CD4-positive, alpha-beta T cell treated with Interleukin-21 for 1 hour (primary cell): ENCODE measurements at regions not wholly inside any gene's neighbourhood (a gene's known extent, or its start where the extent isn't known, plus 50 kb on each side); places are given as distances from the start of the nearest gene placed in this dataset.
"Not testable (repeated sequence)": the region's sequence is repeated elsewhere in the genome, so short reads cannot be mapped to it uniquely, and the experiment has no call there.

ENCODE experiments used
- DNase-seq: peaks from one replicate; pipeline ENCODE4 v3.0.0-alpha.2; 2020

DNA sequence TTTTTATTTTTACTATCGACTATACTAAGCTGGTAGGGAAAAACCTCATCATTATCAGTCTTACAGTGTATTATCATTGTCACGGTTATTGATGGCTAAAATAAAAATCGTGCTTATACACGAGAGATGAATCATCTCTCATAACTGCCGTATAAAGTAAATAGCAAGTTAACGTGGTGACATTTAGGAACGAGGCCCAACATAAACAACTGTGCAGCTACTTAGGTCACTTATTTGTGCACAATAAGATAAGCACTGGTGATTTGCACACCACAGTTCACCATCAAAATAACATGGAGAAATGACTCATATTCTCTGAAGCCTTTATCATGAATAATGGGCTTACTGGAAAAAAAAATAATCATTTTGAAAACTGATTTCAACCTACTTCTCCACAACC, 482.0 kb upstream of the TENM3 start:
- no peak for DNase-seq

DNA sequence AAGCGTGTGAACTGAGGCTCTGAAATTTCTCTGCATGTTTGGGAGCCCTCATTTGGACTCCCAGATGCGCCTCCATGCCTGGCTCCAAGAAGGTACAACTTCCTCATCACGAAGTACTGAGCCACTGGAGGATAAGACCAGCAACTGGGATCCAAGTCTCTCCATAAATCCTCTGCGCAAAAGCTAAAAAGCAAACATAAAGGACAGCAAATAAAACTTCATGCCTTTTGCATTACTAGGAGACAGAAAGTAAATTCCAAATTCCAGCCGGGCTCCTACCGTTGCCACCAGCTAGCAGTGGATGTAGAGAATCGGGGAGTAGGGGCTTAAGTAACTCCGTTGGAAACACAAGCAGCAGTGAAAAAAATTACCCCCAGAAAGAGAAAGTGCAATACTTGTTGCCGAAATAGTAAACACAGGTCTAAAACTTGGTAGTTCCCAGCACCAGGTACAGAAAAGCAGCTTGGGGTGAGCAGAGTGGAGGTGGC, 477.1 kb upstream of the TENM3 start:
- DNase-seq, result no peak

DNA sequence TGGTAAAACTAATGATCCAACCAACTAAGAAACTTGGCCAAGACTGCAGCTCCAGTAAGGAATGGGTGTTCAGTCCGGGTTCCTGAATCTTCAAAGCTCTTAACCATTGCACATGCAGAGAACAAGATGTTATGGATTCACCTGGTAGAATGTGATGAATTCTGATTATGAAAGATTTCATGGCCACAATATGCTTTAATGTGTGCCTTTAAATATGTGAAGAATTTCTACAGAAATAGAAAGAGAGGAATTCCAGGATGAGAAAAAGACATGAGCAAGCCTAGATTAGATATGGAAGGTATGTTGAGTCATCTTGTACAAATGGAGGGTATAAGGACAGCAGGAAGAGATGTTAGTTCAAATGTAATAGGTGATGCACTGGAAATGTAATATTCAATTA, 472.2 kb upstream of the TENM3 start:
- DNase-seq, result no peak

DNA sequence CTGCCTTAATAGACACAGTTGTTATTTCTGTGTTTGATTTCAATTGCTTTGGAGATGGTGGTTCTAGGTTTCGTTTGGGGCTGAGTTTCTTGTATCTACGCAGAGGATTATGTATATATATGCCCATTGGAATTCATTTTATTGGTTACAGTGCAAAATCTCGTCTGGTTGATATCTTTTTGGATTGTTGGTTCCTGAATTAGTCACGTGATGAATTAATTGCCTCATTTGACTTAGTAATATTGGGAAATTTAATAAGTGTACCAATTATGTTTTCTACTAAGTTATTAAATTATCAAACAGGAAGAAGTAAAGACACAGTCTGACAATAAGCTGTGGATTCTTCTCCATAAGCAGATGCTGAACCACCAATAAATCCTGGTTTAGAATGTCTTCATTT, 467.9 kb upstream of the TENM3 start:
- no peak for DNase-seq

DNA sequence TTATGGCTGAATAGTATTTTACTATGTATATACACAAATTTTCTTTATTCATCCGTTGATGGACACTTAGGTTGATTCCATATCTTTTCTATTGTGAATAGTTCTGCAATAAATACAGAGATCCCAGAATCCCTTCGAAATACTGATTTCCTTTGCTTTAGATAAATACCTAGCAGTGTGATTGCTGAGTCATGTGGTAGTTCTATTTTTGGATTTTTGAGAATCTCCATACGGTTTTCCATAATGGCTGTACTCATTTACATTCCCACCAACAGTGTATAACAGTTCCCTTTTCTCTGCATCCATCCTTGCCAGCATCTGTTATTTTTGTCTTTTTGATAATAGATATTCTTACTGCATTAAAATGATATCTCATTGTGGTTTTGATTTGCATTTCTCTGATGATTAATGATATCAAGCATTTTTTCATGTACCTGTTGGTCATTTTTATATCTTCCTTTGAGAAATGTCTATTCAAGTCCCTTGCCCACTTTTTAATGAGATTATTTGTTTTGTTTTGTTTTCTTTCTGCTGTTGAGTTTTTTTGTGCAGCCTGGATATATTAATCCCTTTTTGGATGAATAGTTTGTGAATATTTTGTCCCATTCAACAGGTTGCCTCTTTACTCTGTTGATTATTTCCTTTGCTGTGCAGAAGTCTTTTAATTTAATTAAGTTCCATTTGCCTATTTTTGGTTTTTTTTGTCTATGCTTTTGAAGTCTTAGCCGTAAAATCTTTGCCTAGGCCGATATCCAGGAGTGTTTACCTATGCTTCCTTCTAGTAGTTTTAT, 466.7 kb upstream of the TENM3 start:
- no peak for DNase-seq

DNA sequence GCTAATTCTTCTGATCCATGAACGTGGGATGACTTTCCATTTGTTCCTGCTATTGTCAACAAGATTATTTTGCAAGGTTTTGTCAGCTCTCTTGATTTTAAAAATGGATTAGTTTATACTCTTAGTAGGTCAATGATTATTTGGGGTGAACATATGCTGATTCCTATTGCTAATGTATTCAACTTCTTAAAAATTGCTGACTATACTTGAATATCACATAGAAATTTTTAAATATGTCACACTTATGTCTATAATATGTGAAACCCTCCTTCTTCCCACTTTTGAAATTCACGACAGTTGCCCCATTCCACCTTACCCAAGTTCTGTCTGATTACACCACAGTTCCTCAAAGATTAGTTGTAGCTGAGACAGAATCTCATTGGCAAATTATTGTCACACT, 465.7 kb upstream of the TENM3 start:
- no peak for DNase-seq

DNA sequence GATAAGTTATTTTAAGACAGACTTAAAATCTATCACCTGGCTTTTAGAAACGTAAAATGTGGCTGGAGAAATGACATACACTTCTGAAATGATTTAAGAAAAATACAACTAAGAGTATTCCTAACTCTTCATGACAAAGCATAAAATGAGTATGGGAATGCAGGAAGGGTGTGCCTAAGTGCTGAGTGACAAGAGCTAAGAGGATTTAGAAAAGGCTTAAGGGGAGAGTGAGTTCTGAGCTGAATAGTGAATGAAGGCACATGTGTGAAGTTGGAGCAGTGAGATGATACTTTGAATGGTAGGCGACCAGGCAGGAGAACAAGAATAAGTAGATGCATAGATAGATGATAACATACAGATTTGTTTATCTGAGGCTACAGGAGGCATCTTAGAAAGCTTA, 458.3 kb upstream of the TENM3 start:
- DNase-seq, result no peak

DNA sequence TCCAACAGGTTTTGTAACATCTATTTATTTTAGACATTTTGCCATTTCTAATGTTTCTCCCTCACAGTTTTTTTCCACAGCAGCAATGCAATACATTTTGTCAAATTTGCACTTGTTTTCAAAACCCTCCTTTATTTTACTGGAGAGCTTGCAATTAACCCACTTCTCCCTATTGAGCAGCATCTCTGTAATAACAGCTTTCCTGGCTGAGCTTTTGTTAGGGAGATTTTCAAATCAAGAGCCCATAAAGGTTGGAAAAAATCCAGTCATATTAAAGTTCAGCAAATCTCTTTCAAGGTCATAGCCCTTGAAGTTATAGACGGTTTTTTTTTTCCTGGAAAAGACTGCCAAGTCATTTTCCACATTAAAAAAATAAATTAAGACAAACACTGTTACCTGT, 450.6 kb upstream of the TENM3 start:
- DNase-seq, result no peak

DNA sequence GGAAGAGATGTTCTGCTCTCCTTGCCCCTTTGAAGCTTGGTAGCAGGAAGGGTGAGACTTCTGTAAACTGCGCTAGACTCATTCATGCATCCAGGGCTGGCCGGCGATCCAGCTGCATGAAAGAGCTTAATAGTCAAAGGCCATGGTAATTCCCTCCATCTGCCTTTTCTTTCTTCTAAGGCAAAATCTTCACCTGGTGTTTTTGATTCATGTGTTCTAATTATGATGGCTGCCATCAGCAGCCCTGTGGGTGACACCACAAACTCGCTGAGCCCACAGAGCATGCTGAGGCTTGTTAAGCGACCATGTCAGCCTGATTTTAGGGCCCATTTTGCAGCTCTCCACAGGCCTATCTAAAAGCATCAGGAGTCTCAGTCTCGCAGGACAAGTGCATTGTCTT, 450.1 kb upstream of the TENM3 start:
- DNase-seq, result no peak

DNA sequence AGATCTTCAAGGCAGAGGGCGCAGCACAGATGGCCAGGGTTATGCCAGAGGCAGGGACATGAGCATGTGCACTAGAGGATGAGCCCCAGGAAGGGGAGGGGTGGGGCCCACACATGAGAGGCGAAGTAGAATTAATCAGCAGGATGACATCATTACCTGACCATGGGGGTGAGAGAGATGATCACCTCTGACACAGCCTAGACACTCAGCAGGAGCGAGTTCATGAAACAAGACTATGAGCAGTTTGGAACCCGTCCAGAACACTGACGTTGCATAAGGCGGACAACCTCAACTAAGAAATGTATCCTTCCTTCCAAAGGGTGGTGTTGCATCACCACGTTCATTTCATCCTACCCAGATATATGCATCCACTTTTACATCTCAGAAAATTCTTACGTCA, 446.7 kb upstream of the TENM3 start:
- DNase-seq, result no peak

DNA sequence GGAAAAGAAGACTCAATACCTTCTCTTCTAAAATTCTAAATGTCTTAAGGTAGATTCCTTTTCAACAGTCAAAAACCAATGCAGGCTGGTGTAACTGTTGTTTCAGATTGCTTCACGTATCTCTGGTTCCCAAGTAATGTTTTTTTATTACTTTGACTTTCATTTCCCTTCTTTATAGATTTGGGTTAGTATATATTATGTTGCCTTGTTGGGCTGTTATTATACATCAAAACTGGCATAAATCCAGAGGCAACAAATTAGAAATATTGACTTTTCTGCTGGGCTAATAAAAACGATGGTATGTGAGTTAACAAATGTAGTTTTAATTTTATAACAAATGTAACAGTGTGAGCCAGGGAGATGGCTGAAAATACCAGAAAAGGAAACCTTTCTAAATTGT, 444.7 kb upstream of the TENM3 start:
- DNase-seq, result no peak

DNA sequence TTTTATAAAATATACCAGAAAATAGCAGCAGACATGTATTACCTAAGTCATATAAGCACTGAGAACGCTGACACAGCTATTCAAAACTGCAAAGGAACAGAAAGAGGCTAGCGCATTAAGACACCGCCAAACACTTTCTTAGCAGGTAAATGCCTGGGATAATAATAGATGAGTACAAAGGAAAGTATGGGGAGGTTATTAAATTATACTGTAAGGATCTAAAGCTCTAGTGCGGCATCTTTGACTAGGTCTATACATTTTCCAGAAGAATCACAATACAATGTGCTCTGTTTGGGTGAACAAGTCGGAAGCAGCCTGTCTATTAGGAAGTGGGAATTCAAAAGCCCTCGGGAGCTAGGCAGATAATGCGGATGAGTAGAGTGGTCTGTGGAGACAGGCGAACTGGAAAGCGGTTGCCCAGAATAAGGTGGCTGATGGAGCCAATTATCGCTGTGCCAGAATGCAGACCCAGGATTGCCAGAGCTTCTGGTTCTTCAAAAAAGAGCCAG, 443.6 kb upstream of the TENM3 start:
- DNase-seq, result no peak

DNA sequence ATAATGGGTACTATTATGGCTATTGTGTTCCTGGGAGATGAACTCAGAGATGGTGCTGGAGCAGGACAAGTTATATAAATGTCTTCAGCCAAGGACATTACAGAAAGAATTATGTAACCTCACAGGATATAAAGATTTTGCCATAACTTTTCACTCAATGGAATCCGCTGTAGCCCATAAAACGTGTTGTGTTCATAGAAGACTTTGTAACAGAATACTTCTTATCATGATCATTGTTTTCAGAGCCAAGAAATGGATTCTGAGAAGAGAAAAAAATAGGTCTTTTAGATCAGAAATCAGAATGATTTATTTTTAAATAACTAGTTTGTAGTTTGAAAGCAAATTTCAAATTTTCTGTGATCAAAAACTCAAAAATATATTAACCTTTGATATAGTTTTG, 441.0 kb upstream of the TENM3 start:
- no peak for DNase-seq

DNA sequence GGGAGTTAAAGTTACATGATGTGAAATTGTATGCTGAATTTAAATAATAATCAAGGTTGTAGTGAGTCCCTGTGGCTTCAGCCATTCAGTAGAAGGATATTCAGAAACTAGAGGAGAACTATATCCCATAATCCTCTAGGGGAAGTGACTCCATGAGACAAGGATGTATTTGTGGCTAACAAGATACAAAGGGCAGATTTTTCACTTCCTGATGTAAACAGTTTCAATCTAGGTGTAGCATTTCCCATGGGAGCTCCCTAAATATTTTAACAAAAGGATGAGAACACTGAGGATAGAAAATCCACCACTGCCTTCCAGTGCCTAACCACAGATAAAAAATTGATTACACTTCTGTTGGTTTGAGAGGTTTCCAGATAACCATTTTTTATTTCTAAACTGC, 435.4 kb upstream of the TENM3 start:
- DNase-seq, result no peak

DNA sequence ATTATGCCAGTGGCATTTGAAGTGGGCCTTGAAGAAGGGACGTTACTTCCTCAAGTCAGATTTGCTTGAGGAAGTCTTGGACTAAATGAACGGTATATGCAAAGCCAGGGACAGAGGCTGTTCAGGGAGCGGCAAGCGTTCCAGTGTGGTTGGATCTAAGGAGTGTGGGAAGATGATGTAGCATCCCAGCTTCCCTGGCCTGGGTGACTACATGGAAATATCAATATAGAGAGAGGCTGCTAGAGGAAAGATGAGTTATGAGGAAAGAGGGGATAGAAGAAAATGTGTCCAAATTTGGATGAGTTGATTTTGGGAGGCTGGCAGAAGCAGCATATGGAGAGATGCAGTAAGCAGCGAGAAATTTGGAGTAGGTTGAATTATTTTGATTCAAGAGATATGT, 432.5 kb upstream of the TENM3 start:
- DNase-seq, result no peak

DNA sequence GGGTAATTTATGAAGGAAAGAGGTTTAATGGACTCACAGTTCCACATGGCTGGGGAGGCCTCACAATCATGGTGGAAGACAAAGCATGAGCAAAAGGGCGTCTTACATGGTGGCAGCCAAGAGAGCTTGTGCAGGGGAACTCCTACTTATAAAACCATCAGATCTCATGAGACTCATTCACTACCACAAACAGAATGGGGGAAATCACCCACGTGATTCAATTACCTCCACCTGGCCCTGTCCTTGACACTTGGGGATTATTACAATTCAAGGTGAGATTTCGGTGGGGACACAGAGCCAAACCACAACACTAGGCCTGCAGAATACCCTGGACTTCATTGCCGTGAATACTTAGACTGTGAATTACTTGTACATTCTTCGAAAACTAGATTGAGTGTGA, 431.7 kb upstream of the TENM3 start:
- DNase-seq, result not testable (repeated sequence)

DNA sequence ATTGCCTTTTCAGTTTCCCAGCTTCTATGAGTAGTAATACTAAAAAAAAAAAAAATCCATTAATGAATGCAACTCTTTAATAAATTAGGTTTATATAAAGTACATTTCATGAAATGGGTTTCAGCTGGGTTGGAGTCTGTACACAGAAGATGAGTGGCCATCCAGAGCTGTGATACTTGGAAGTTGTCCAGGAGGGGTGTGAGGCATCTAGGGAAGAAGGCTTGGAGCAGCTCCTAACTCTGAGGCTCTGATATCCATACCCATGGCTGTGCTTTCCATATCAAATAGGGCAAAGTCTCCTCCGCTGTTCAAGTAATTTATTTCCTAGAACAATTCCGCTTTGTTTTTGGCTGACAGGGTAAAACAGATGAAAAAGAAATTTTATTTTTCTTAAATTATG, 423.3 kb upstream of the TENM3 start:
- no peak for DNase-seq

DNA sequence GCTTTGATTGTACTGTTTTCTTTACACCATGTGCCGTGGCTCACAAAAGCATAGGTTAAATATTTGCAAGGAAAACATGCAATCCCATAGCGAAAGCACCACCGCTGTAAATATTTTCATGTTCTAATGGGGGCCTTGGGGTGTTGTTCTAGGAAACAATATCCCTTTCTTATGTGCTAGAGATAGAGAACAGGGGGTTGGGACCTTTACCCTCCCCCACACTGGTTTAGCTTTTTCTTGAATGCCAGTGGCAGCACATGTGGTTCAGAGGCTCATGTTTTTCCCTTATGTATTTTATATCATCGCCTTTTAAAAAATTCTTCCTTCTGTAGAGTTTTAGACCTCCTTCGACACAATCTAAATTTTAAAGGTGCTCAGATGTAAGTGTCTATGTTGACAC, 422.6 kb upstream of the TENM3 start:
- no peak for DNase-seq

DNA sequence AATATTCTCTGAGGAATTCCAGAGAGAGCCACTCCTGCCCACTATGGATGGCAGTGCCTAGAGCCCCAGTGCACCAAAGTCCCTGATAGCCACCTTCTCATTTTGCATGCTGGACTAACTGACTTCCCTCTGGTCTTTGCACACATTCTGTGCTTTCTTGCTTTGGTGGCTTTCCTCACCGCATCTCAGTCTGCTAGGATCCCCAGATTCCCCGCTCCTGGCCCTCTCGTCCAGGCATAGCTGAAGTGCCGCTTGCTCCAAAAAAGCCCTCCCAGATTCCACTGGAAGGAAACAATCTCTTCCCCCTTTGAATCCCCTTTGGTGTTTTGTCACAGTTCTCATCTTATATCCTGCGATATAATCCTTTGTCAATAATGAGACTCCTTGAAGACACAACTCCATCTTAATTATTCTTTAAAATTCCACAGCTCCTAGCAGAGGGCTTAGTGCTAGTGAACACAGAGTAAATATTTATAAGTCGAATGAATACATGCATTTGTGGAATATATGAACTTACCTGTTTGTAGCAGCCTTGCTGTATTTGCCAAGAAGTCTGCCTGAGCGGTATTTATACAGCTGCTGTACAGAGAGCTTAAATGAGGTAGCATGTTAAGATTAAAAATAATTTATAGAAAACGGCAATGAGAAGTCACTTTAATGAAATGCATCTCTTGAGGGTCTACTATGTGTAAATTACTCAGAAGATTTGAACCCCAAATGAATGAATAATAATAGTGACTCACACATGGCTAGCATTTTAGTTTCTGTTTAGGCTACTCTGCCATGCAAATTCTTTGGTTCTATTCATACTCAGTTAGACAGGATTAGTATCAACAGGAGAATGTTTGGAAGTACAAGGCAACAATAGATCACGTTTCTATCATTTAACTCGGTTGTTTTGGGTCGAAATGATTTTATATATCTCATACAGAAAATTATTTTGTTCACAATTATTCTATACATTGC, 421.9 kb upstream of the TENM3 start:
- no peak for DNase-seq

DNA sequence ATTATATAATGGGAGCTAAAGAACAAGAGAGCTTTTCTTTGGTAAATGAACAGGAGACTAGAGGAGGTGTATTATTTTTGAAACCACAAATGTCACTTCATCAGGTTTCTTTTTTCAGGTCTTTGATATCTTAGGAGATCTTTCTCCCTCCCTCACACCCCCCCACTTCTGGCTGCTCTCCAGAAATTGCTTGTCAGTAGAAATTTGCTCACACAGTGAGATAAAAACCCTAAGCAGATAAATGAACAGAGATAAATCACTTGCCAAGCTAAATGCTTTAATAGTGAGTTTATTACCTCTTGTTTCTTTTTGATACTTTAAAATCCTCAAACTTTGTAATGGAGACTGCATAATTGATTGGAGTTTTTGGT, 421.2 kb upstream of the TENM3 start:
- no peak for DNase-seq

DNA sequence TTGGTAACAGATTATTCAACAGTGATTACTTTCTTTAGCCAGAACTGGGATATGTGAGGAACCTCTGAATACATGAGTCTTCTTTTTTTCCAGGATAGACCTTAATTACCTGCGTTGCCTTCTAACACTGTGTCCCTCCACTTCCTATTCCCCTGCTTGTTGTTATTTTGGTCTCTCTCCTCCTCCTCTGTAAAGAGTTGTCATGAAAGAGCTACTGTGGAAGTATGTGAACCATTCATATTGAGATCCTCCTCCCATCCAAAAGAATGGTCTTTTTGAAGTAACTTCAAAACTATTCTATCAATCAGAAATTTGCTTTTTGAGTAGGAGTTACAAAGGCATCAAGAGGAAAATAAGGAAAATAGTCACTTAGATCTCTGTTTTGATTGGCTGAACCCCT, 420.0 kb upstream of the TENM3 start:
- no peak for DNase-seq

DNA sequence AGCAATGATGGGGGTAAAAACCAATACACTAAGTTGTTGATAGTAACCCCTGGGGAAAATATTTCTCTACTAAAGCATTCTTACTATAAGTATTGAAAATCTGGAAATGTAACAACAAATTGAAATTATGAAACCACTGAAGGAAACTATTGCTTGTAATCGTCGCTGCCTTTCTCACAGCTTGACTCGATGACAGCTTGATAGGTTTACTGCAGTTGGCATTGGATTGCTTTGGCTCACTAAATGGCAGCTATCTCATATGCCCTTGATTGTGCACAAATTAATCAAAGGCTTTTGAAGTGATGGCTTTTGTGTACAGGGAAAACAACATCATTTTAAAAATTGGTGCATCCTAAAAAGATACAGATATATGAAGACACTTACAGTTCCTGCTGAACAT, 419.6 kb upstream of the TENM3 start:
- no peak for DNase-seq

DNA sequence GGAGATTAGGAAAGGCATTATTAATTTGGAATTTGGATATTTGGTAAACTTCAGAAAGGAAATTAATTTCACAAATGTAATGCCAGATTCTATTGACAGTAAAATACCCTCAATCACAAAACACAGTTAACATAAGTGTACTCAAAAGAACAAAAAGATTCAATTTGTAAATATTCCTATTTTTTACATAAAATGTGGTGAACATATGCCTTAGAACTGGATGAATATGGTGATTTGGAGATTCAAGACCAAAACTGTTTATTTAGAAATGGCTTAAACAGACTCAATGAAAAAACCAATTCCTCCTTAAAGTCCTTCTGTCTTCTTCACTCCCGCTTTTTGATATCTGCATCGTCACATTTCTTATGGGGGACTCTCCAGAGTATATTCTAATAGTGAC, 417.6 kb upstream of the TENM3 start:
- no peak for DNase-seq

DNA sequence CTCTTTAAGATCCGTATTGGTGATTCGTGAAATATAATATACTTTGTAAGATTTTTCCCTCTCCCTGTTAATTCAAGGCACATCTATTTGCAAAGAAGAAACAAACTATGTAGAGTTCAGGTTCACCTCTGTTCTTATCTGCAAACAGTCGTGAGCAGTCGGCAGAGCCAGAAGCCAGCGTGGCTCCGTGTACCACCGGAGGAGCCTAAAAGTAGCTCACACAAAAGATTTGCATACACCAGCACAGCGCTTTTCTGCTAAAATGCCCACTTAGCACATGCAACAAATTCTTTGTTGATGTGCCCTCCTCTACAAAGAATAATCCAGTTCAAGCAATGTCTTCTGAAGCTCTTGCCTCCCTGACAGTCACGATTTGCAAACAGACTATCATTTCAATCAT, 416.0 kb upstream of the TENM3 start:
- DNase-seq, result no peak
